Kidney (tissue), 13 donors: ENCODE measurements at regions not wholly inside any gene's neighbourhood (a gene's known extent, or its start where the extent isn't known, plus 50 kb on each side); places are given as distances from the start of the nearest gene placed in this dataset.

Experiments used
- DNase-seq, 5 donors: peaks; one replicate each; pipeline ENCODE4 v3.0.0-alpha.2; 2013 to 2020
- FAIRE-seq: peaks from 2 replicates; lab custom pipeline; 2012; peaks lifted over from hg19 to GRCh38; lab: Jason Lieb, UNC
- H3K27ac ChIP-seq, 2 donors: one replicate each; pipeline ENCODE4 v1.7.0; 2013; ENCODE audit warnings: low read depth in 2 of 2, low read length in 2 of 2, inconsistent platforms in 1 of 2
- H3K27me3 ChIP-seq: one replicate; pipeline ENCODE4 v1.7.1; 2013; ENCODE audit warnings: low read length, inconsistent platforms; ENCODE audit not compliant: control insufficient read depth, insufficient read depth
- H3K36me3 ChIP-seq, 3 donors: one replicate each; pipeline versions ENCODE4 v1.7.0 to v1.7.1; 2013; ENCODE audit warnings: low read length in 3 of 3, control low read depth in 1 of 3, inconsistent platforms in 1 of 3; ENCODE audit not compliant: insufficient read depth in 3 of 3, control insufficient read depth in 2 of 3
- H3K4me1 ChIP-seq, 3 donors: one replicate each; pipeline versions ENCODE4 v1.7.0 to v1.7.1; 2013; ENCODE audit warnings: low read length in 3 of 3, inconsistent platforms in 1 of 3, low read depth in 1 of 3; ENCODE audit not compliant: control insufficient read depth in 2 of 3, insufficient read depth in 2 of 3
- H3K4me3 ChIP-seq, 3 donors: one replicate each; pipeline versions ENCODE4 v1.7.0 to v1.8.1; 2013; ENCODE audit warnings: low read length in 3 of 3, control low read depth in 1 of 3, inconsistent platforms in 1 of 3
- H3K9ac ChIP-seq, 3 donors: one replicate each; pipeline versions ENCODE4 v1.7.0 to v1.7.1; 2013; ENCODE audit warnings: low read length in 3 of 3, control low read depth in 1 of 3, inconsistent platforms in 1 of 3
- H3K9me3 ChIP-seq, 3 donors: one replicate each; pipeline versions ENCODE4 v1.7.0 to v1.7.1; 2013; ENCODE audit warnings: low read length in 3 of 3, control low read depth in 1 of 3, inconsistent platforms in 1 of 3; ENCODE audit not compliant: control insufficient read depth in 2 of 3, insufficient read depth in 1 of 3
- intact Hi-C: fragments of 100-400 bp; cut with DNase I; formaldehyde crosslinking; loops from one replicate; pipeline ENCODE4 v1.11.1; 2022
- TF ChIP-seq, protein P1 (sequence below): IDR thresholded peaks from 3 replicates; pipeline ENCODE4 v1.5.1; 2012; ENCODE audit warnings: mild to moderate bottlenecking, moderate library complexity, borderline replicate concordance; ENCODE audit not compliant: insufficient read depth; ENCODE audit errors: extremely low read depth
- donor health status: control.
- donor health status: control.
- donor health status: control.
- donor health status: control.
- donor health status: control.
- donor health status: DM: yes; HTN: yes; CAD: no.
- donor health status: Normal renal cell carcinoma (clear cell type).

GRCh38 chr18:6509417-6509816 lies 94.7 kb upstream of the L3MBTL4 start:
- H3K36me3 ChIP-seq = no peaks in the 10 kb centered on the region
- DNase-seq = no peak
- TF ChIP-seq, protein P1, sequence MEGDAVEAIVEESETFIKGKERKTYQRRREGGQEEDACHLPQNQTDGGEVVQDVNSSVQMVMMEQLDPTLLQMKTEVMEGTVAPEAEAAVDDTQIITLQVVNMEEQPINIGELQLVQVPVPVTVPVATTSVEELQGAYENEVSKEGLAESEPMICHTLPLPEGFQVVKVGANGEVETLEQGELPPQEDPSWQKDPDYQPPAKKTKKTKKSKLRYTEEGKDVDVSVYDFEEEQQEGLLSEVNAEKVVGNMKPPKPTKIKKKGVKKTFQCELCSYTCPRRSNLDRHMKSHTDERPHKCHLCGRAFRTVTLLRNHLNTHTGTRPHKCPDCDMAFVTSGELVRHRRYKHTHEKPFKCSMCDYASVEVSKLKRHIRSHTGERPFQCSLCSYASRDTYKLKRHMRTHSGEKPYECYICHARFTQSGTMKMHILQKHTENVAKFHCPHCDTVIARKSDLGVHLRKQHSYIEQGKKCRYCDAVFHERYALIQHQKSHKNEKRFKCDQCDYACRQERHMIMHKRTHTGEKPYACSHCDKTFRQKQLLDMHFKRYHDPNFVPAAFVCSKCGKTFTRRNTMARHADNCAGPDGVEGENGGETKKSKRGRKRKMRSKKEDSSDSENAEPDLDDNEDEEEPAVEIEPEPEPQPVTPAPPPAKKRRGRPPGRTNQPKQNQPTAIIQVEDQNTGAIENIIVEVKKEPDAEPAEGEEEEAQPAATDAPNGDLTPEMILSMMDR = no peak
- H3K27ac ChIP-seq = no peak overlapping the region
- FAIRE-seq = no peak
- intact Hi-C loops = no loop called here
- no peaks in the 10 kb centered on the region for H3K9me3 ChIP-seq
- no peak overlapping the region for H3K9ac ChIP-seq
- H3K4me3 ChIP-seq = no peak overlapping the region
- H3K4me1 ChIP-seq = no peaks in the 10 kb centered on the region
- H3K27me3 ChIP-seq = no peaks in the 10 kb centered on the region

- FAIRE-seq = no peak
- Histone ChIP-seq H3K9ac (no peak overlapping the region), H3K27me3 (no peaks in the 10 kb centered on the region), H3K36me3 (no peaks in the 10 kb centered on the region), H3K27ac (no peak overlapping the region), H3K9me3 (no peaks in the 10 kb centered on the region), H3K4me3 (no peak overlapping the region), H3K4me1 (no peaks in the 10 kb centered on the region)
- peak in 2 of 5 donors; percentile 17 to 42 for DNase-seq
- intact Hi-C loops = no loop called here
- TF ChIP-seq, protein P1 = no peak
These were observed 95.1 kb upstream of the L3MBTL4 start for GRCh38 chr18:6509832-6510231.

DNA sequence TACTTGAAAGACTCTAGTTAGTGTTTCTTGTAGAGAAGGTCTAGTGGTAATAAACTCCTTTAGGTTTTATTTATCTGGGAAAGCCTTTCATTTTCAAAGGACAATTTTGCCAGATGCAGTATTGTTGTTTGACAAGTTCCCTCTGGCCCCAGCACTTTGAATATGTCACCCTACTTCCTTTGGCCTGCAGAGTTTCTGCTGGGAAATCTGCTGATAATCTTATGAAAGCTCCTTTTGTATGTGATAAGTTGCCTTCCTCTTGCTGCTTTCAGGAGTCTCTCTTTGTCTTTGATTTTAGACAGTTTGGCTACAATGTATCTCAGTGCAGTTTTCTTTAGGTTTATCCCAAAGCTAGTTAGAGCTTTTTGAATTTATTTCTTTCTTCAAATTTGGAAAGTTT lies 106.2 kb upstream of the L3MBTL4 start:
- TF ChIP-seq, protein P1 = no peak
- Histone ChIP-seq H3K36me3 (no peaks in the 10 kb centered on the region), H3K27ac (no peak overlapping the region), H3K4me3 (no peak overlapping the region), H3K4me1 (no peaks in the 10 kb centered on the region), H3K9me3 (no peaks in the 10 kb centered on the region), H3K9ac (no peak overlapping the region), H3K27me3 (no peaks in the 10 kb centered on the region)
- DNase-seq (no peak), FAIRE-seq (no peak)
- intact Hi-C loops = no loop called here

- H3K27ac ChIP-seq = no peak overlapping the region
- intact Hi-C loops = no loop called here
- TF ChIP-seq, protein P1 = peak; percentile 67
- H3K9me3 ChIP-seq = no peaks in the 10 kb centered on the region
- no peaks in the 10 kb centered on the region for H3K4me1 ChIP-seq
- no peak for FAIRE-seq
- no peak for DNase-seq
- H3K9ac ChIP-seq = no peak overlapping the region
- H3K36me3 ChIP-seq = no peaks in the 10 kb centered on the region
- no peaks in the 10 kb centered on the region for H3K27me3 ChIP-seq
- H3K4me3 ChIP-seq = no peak overlapping the region
These were observed 107.2 kb upstream of the L3MBTL4 start for GRCh38 chr18:6521803-6522418.
